H1 (cell line): ENCODE measurements at regions not wholly inside any gene's neighbourhood (a gene's known extent, or its start where the extent isn't known, plus 50 kb on each side); places are given as distances from the start of the nearest gene placed in this dataset.

Experiments used
- BRCA1 ChIP-seq: IDR thresholded peaks from 2 replicates; pipeline ENCODE4 v1.6.1; 2012; ENCODE audit warnings: low read depth, low read length, improper control_type of control experiment
- POU5F1 ChIP-seq: IDR thresholded peaks from 2 replicates; pipeline ENCODE4 v1.6.1; 2011; ENCODE audit warnings: low read depth, mild to moderate bottlenecking, low read length, moderate library complexity
- RBBP5 ChIP-seq: IDR thresholded peaks from 2 replicates; pipeline ENCODE4 v1.7.1; 2012; ENCODE audit warnings: low read depth, mild to moderate bottlenecking, inconsistent platforms, low read length, moderate library complexity, borderline replicate concordance
- RFX5 ChIP-seq: IDR thresholded peaks from 2 replicates; pipeline ENCODE4 v1.6.1; 2011; ENCODE audit warnings: low read depth, low read length, improper control_type of control experiment, borderline replicate concordance
- SUZ12 ChIP-seq: fragments of 200-600 bp; sonication (generic); IDR thresholded peaks from 2 replicates; pipeline ENCODE4 v1.6.1; 2012; ENCODE audit warnings: mild to moderate bottlenecking, inconsistent platforms, low read length, moderate library complexity, mixed read lengths
- TAF7 ChIP-seq: optimal IDR thresholded peaks from 2 replicates; pipeline ENCODE3; 2011; ENCODE audit warnings: low read depth, mild to moderate bottlenecking, inconsistent platforms, low read length, moderate library complexity, borderline replicate concordance
- TF ChIP-seq, protein P1 (sequence below): IDR thresholded peaks from 2 replicates; pipeline ENCODE4 v1.6.1; 2011; ENCODE audit warnings: low read length, improper control_type of control experiment

- TF ChIP-seq, protein P1, sequence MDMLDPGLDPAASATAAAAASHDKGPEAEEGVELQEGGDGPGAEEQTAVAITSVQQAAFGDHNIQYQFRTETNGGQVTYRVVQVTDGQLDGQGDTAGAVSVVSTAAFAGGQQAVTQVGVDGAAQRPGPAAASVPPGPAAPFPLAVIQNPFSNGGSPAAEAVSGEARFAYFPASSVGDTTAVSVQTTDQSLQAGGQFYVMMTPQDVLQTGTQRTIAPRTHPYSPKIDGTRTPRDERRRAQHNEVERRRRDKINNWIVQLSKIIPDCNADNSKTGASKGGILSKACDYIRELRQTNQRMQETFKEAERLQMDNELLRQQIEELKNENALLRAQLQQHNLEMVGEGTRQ, result no peak
- TF ChIP-seq RBBP5 (no peak), SUZ12 (no peak), RFX5 (no peak), POU5F1 (no peak), BRCA1 (no peak), TAF7 (no peak)
Measured at GRCh38 chr2:144208924-144209323, 311.0 kb downstream of the ZEB2 start (continued).
